ENCODE measurements at regions not wholly inside any gene's neighbourhood (a gene's known extent, or its start where the extent isn't known, plus 50 kb on each side); places are given as distances from the start of the nearest gene placed in this dataset.

DNA sequence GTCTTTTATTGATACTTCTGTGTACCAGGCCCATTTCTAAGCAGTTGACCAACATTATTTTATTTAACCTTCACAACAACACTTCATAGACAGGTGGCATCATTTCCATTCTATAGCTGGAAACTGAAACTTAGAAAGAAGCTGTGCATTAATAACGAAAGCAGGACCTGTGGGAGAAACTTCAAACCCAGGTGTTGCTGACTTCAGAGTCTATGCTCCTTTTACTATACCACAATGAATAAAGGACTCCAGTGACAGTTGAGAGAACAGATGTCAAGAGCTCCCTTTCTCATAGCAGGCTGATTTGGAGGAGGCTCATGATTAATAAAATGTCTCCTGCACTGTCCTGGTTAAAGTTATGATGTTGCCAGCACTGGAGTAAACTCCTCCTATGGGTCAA, 56.6 kb upstream of the POU3F2 start:
- Histone ChIP-seq H3K27ac (ENCODE audit: low read depth, low read length) (no peak overlapping the region), H3K4me1 (ENCODE audit: control insufficient read depth, insufficient read depth, low read length) (no peaks in the 10 kb centered on the region), H3K9me3 (ENCODE audit: control insufficient read depth, low read length) (no peaks in the 10 kb centered on the region), H3K36me3 (ENCODE audit: control insufficient read depth, insufficient read depth, low read length) (no peaks in the 10 kb centered on the region), H3K9ac (ENCODE audit: extremely low read depth, low read length, poor library complexity, severe bottlenecking) (no peak overlapping the region), H3K27me3 (ENCODE audit: control insufficient read depth, insufficient read depth, low read length, poor library complexity, severe bottlenecking) (peaks cover 7% of the 10 kb centered on the region), H3K4me3 (ENCODE audit: low read length) (no peak overlapping the region)
- H3K4me1 Mint-ChIP-seq = peaks cover 3% of the 10 kb centered on the region
- 89% methylated on average over 1 of the region's 1 CpG; no CpG with 5 or more reads in 1 of the 2 experiments for WGBS, 2 experiments (ENCODE audit: insufficient coverage in 1 of 2, insufficient read length in 1 of 2)
- TF ChIP-seq, protein P1, sequence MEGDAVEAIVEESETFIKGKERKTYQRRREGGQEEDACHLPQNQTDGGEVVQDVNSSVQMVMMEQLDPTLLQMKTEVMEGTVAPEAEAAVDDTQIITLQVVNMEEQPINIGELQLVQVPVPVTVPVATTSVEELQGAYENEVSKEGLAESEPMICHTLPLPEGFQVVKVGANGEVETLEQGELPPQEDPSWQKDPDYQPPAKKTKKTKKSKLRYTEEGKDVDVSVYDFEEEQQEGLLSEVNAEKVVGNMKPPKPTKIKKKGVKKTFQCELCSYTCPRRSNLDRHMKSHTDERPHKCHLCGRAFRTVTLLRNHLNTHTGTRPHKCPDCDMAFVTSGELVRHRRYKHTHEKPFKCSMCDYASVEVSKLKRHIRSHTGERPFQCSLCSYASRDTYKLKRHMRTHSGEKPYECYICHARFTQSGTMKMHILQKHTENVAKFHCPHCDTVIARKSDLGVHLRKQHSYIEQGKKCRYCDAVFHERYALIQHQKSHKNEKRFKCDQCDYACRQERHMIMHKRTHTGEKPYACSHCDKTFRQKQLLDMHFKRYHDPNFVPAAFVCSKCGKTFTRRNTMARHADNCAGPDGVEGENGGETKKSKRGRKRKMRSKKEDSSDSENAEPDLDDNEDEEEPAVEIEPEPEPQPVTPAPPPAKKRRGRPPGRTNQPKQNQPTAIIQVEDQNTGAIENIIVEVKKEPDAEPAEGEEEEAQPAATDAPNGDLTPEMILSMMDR (conservative IDR thresholded peaks at IDR 0.05) = no peak
- H3K36me3 Mint-ChIP-seq (ENCODE audit: low read depth) = no peaks in the 10 kb centered on the region
- no peak overlapping the region for H3K27ac Mint-ChIP-seq
- H3K4me3 Mint-ChIP-seq = no peak overlapping the region
- H3K27me3 Mint-ChIP-seq (ENCODE audit: insufficient read depth) = peaks cover 3% of the 10 kb centered on the region
- no peaks in the 10 kb centered on the region for H3K9me3 Mint-ChIP-seq
- DNase-seq = no peak

DNA sequence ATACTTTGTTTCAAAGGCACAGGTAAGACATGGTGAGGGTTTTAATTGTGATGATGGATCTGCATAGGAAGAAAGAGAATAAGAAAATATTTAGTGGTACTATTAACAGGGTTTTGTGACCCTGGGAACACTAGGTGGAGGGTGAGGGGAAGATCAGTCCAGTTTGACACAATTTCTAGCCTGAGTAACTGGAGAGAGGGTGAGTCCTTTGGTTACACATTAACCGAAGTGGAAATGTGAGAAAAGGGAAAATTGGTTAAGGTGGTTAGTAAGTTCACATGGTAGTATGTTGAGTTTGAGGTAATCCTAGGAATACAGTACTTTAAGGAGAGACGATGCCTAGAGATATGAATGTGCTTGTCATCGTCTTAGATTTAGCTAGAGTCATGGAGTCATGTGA, 54.8 kb upstream of the POU3F2 start:
- Histone ChIP-seq H3K27ac (ENCODE audit: low read depth, low read length) (no peak overlapping the region), H3K4me3 (ENCODE audit: low read length) (no peak overlapping the region), H3K4me1 (ENCODE audit: control insufficient read depth, insufficient read depth, low read length) (no peaks in the 10 kb centered on the region), H3K36me3 (ENCODE audit: control insufficient read depth, insufficient read depth, low read length) (no peaks in the 10 kb centered on the region), H3K9ac (ENCODE audit: extremely low read depth, low read length, poor library complexity, severe bottlenecking) (no peak overlapping the region), H3K27me3 (ENCODE audit: control insufficient read depth, insufficient read depth, low read length, poor library complexity, severe bottlenecking) (peaks cover 5% of the 10 kb centered on the region), H3K9me3 (ENCODE audit: control insufficient read depth, low read length) (no peaks in the 10 kb centered on the region)
- Mint-ChIP-seq H3K36me3 (ENCODE audit: low read depth) (no peaks in the 10 kb centered on the region), H3K27ac (no peak overlapping the region), H3K4me3 (no peak overlapping the region), H3K4me1 (peaks cover 3% of the 10 kb centered on the region), H3K27me3 (ENCODE audit: insufficient read depth) (peaks cover 3% of the 10 kb centered on the region), H3K9me3 (no peaks in the 10 kb centered on the region)
- TF ChIP-seq, protein P1 (conservative IDR thresholded peaks at IDR 0.05) = no peak
- DNase-seq = no peak
- WGBS, 2 experiments (ENCODE audit: insufficient coverage in 1 of 2, insufficient read length in 1 of 2) = 83 to 93% methylated on average over 2 to 3 of the region's 3 CpGs

DNA sequence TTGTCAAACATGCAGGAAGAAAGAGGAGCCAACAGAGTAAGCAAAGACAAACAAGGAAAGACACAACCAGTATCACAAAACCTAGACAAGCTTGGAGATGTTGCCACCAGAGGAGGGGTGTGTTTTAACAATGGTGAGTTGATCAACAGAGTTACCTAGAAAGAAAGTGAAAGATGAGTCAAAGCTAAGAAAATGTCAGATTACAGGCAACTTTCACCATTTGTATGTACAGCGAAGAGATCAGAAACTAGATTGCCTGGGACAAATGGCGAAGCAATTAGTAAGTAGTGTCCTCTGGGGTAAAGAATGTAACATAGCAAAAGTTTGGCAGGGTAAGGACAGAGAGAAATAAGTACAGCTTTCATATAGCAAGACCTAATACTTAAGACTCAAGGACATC, 51.6 kb upstream of the POU3F2 start:
- Histone ChIP-seq H3K4me3 (ENCODE audit: low read length) (no peak overlapping the region), H3K36me3 (ENCODE audit: control insufficient read depth, insufficient read depth, low read length) (no peaks in the 10 kb centered on the region), H3K27ac (ENCODE audit: low read depth, low read length) (no peak overlapping the region), H3K9ac (ENCODE audit: extremely low read depth, low read length, poor library complexity, severe bottlenecking) (no peak overlapping the region), H3K27me3 (ENCODE audit: control insufficient read depth, insufficient read depth, low read length, poor library complexity, severe bottlenecking) (peaks cover 4% of the 10 kb centered on the region), H3K9me3 (ENCODE audit: control insufficient read depth, low read length) (no peaks in the 10 kb centered on the region), H3K4me1 (ENCODE audit: control insufficient read depth, insufficient read depth, low read length) (no peaks in the 10 kb centered on the region)
- Mint-ChIP-seq H3K4me1 (peaks cover 1% of the 10 kb centered on the region), H3K27ac (no peak overlapping the region), H3K27me3 (ENCODE audit: insufficient read depth) (peaks cover 18% of the 10 kb centered on the region), H3K9me3 (no peaks in the 10 kb centered on the region), H3K36me3 (ENCODE audit: low read depth) (no peaks in the 10 kb centered on the region), H3K4me3 (no peak overlapping the region)
- 40 to 70% methylated on average over 1 to 2 of the region's 2 CpGs for WGBS, 2 experiments (ENCODE audit: insufficient coverage in 1 of 2, insufficient read length in 1 of 2)
- TF ChIP-seq, protein P1 (conservative IDR thresholded peaks at IDR 0.05) = no peak
- no peak for DNase-seq
